ENCODE measurements at regions not wholly inside any gene's neighbourhood (a gene's known extent, or its start where the extent isn't known, plus 50 kb on each side); places are given as distances from the start of the nearest gene placed in this dataset.

DNA sequence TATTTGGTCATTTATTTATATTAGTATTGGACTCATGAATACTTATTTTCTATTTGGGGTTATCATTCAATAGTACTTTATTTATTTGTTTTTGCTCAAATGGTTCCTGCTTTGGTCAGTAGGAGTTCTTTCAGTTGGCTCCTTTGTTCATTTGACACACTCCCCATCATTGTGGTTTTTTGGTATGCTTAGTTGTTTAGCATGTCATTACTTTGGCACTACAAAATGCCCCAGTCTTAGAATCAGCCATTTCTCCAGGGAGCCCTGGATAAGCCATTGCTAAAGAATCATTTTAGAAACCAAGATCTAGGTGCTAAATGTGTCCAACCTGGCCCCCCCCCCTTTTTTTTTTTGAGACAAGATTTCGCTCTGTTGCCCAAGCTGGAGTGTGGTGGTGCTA lies 61.7 kb upstream of the MRPS6 start:
- H3K27me3 ChIP-seq (ENCODE audit: control insufficient read depth in 4 of 4, insufficient read depth in 4 of 4, low read length in 3 of 4) = no peaks in the 10 kb centered on the region
- no peak overlapping the region for H3K9ac ChIP-seq (ENCODE audit: low read depth in 1 of 2, low read length in 2 of 2)
- 94% methylated on average over 1 of the region's 1 CpG for WGBS
- H3K36me3 ChIP-seq (ENCODE audit: control insufficient read depth in 4 of 4, insufficient read depth in 3 of 4, low read depth in 1 of 4, low read length in 3 of 4) = no peaks in the 10 kb centered on the region
- H3K9me3 ChIP-seq (ENCODE audit: control insufficient read depth in 4 of 4, low read length in 3 of 4) = peaks cover 7 to 22% (median 14%) of the 10 kb centered on the region in 4 donors
- no peak overlapping the region for H3K27ac ChIP-seq (ENCODE audit: low read depth in 1 of 2, low read length in 2 of 2)
- TF ChIP-seq, protein P1, sequence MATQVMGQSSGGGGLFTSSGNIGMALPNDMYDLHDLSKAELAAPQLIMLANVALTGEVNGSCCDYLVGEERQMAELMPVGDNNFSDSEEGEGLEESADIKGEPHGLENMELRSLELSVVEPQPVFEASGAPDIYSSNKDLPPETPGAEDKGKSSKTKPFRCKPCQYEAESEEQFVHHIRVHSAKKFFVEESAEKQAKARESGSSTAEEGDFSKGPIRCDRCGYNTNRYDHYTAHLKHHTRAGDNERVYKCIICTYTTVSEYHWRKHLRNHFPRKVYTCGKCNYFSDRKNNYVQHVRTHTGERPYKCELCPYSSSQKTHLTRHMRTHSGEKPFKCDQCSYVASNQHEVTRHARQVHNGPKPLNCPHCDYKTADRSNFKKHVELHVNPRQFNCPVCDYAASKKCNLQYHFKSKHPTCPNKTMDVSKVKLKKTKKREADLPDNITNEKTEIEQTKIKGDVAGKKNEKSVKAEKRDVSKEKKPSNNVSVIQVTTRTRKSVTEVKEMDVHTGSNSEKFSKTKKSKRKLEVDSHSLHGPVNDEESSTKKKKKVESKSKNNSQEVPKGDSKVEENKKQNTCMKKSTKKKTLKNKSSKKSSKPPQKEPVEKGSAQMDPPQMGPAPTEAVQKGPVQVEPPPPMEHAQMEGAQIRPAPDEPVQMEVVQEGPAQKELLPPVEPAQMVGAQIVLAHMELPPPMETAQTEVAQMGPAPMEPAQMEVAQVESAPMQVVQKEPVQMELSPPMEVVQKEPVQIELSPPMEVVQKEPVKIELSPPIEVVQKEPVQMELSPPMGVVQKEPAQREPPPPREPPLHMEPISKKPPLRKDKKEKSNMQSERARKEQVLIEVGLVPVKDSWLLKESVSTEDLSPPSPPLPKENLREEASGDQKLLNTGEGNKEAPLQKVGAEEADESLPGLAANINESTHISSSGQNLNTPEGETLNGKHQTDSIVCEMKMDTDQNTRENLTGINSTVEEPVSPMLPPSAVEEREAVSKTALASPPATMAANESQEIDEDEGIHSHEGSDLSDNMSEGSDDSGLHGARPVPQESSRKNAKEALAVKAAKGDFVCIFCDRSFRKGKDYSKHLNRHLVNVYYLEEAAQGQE (IDR thresholded peaks at IDR 0.05) = no peak
- DNase-seq (ENCODE audit: low spot score) = no peak
- no peaks in the 10 kb centered on the region for H3K4me1 ChIP-seq (ENCODE audit: control insufficient read depth in 4 of 4, insufficient read depth in 4 of 4, low read length in 3 of 4)
- no peak overlapping the region for H3K4me3 ChIP-seq (ENCODE audit: low read depth in 1 of 3, low read length in 3 of 3)

DNA sequence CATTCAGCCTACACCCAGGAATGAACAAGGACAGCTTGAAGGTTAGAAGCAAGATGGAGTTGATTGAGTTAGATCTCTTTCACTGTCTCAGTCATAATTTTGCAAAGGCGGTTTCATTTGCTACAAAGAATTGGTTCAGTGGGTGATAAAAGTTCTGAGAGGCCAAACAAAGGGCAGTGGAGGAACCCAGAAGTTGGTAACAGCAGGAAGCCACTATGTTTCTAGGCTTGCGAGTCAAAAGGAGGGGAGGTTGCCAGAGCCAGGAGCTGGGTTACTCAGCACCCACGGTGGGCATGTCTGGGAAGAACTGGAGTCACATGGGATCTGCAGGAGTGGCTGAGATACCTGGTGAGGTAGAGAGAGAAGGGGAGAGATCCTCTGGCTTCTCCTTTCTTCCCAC lies 64.2 kb upstream of the MRPS6 start:
- no peak for DNase-seq (ENCODE audit: low spot score)
- no peak overlapping the region for H3K4me3 ChIP-seq (ENCODE audit: low read depth in 1 of 3, low read length in 3 of 3)
- no peak overlapping the region for H3K27ac ChIP-seq (ENCODE audit: low read depth in 1 of 2, low read length in 2 of 2)
- H3K36me3 ChIP-seq (ENCODE audit: control insufficient read depth in 4 of 4, insufficient read depth in 3 of 4, low read depth in 1 of 4, low read length in 3 of 4) = no peaks in the 10 kb centered on the region
- no peaks in the 10 kb centered on the region for H3K4me1 ChIP-seq (ENCODE audit: control insufficient read depth in 4 of 4, insufficient read depth in 4 of 4, low read length in 3 of 4)
- 72% methylated on average over 3 of the region's 3 CpGs for WGBS
- peaks cover 7 to 19% (median 14%) of the 10 kb centered on the region in 4 donors for H3K9me3 ChIP-seq (ENCODE audit: control insufficient read depth in 4 of 4, low read length in 3 of 4)
- no peaks in the 10 kb centered on the region for H3K27me3 ChIP-seq (ENCODE audit: control insufficient read depth in 4 of 4, insufficient read depth in 4 of 4, low read length in 3 of 4)
- no peak overlapping the region for H3K9ac ChIP-seq (ENCODE audit: low read depth in 1 of 2, low read length in 2 of 2)
- TF ChIP-seq RAD21 (IDR thresholded peaks at IDR 0.05) (no peak), FOXA1 (IDR thresholded peaks at IDR 0.05) (no peak), HNF4G (IDR thresholded peaks at IDR 0.05) (no peak), JUND (IDR thresholded peaks at IDR 0.05) (no peak), YY1 (IDR thresholded peaks at IDR 0.05) (no peak), GABPA (IDR thresholded peaks at IDR 0.05 in 1 of 2, conservative IDR thresholded peaks at IDR 0.05 in 1 of 2) (no peak), SP1 (IDR thresholded peaks at IDR 0.05) (no peak), TAF1 (conservative IDR thresholded peaks at IDR 0.05) (no peak)
- TF ChIP-seq, protein P2, sequence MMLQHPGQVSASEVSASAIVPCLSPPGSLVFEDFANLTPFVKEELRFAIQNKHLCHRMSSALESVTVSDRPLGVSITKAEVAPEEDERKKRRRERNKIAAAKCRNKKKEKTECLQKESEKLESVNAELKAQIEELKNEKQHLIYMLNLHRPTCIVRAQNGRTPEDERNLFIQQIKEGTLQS (IDR thresholded peaks at IDR 0.05) = no peak
- TF ChIP-seq, protein P3, sequence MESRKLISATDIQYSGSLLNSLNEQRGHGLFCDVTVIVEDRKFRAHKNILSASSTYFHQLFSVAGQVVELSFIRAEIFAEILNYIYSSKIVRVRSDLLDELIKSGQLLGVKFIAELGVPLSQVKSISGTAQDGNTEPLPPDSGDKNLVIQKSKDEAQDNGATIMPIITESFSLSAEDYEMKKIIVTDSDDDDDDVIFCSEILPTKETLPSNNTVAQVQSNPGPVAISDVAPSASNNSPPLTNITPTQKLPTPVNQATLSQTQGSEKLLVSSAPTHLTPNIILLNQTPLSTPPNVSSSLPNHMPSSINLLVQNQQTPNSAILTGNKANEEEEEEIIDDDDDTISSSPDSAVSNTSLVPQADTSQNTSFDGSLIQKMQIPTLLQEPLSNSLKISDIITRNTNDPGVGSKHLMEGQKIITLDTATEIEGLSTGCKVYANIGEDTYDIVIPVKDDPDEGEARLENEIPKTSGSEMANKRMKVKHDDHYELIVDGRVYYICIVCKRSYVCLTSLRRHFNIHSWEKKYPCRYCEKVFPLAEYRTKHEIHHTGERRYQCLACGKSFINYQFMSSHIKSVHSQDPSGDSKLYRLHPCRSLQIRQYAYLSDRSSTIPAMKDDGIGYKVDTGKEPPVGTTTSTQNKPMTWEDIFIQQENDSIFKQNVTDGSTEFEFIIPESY (IDR thresholded peaks at IDR 0.05) = no peak

DNA sequence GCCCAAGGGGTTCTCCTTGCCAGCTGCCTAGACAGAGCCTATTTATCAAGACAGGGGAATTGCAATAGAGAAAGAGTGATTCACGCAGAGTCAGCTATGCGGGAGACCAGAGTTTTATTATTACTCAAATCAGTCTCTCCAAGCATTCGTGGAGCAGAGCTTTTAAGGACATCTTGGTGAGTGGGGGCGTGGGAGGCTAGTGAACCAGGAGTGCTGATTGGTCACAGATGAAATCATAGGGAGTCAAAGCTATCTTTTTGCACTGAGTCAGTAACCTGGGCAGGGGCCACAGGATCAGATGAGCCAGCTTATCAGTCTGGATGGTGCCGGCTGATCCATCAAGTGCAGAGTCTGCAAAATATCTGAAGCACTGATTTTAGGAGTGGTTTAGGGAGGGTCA lies 64.8 kb upstream of the MRPS6 start:
- Histone ChIP-seq H3K27ac (ENCODE audit: low read depth in 1 of 2, low read length in 2 of 2) (no peak overlapping the region), H3K27me3 (ENCODE audit: control insufficient read depth in 4 of 4, insufficient read depth in 4 of 4, low read length in 3 of 4) (no peaks in the 10 kb centered on the region), H3K9me3 (ENCODE audit: control insufficient read depth in 4 of 4, low read length in 3 of 4) (peaks cover 7 to 18% (median 14%) of the 10 kb centered on the region in 4 donors), H3K4me1 (ENCODE audit: control insufficient read depth in 4 of 4, insufficient read depth in 4 of 4, low read length in 3 of 4) (no peaks in the 10 kb centered on the region), H3K9ac (ENCODE audit: low read depth in 1 of 2, low read length in 2 of 2) (no peak overlapping the region), H3K4me3 (ENCODE audit: low read depth in 1 of 3, low read length in 3 of 3) (no peak overlapping the region), H3K36me3 (ENCODE audit: control insufficient read depth in 4 of 4, insufficient read depth in 3 of 4, low read depth in 1 of 4, low read length in 3 of 4) (no peaks in the 10 kb centered on the region)
- no peak for DNase-seq (ENCODE audit: low spot score)
- TF ChIP-seq SP1 (IDR thresholded peaks at IDR 0.05) (no peak), FOXA2 (IDR thresholded peaks at IDR 0.05) (no peak), RAD21 (IDR thresholded peaks at IDR 0.05) (no peak), HNF4G (IDR thresholded peaks at IDR 0.05) (no peak), GABPA (IDR thresholded peaks at IDR 0.05 in 1 of 2, conservative IDR thresholded peaks at IDR 0.05 in 1 of 2) (no peak), EGR1 (IDR thresholded peaks at IDR 0.05; ENCODE audit: low read depth in 2 of 2) (no peak), JUND (IDR thresholded peaks at IDR 0.05) (no peak), RXRA (IDR thresholded peaks at IDR 0.05) (no peak)
- TF ChIP-seq, protein P4, sequence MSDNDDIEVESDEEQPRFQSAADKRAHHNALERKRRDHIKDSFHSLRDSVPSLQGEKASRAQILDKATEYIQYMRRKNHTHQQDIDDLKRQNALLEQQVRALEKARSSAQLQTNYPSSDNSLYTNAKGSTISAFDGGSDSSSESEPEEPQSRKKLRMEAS (IDR thresholded peaks at IDR 0.05) = no peak
- TF ChIP-seq, protein P3 (IDR thresholded peaks at IDR 0.05) = no peak
- TF ChIP-seq, protein P1 (IDR thresholded peaks at IDR 0.05) = no peak
- TF ChIP-seq, protein P2 (IDR thresholded peaks at IDR 0.05) = no peak
- 88% methylated on average over 5 of the region's 5 CpGs for WGBS

All from liver (tissue), 7 donors.